ENCODE measurements at regions not wholly inside any gene's neighbourhood (a gene's known extent, or its start where the extent isn't known, plus 50 kb on each side); places are given as distances from the start of the nearest gene placed in this dataset.

GRCh38 chr6:18741741-18742140, 354.6 kb downstream of the RNF144B start:
- Histone ChIP-seq H3K4me1 (ENCODE audit: insufficient read depth, poor library complexity, severe bottlenecking) (no peaks in the 10 kb centered on the region), H3K36me3 (ENCODE audit: low read depth) (no peaks in the 10 kb centered on the region), H3K27ac (ENCODE audit: poor library complexity, severe bottlenecking) (no peak overlapping the region), H3K27me3 (ENCODE audit: insufficient read depth, poor library complexity, severe bottlenecking) (no peaks in the 10 kb centered on the region), H3K9me3 (ENCODE audit: severe bottlenecking) (no peaks in the 10 kb centered on the region), H3K4me3 (ENCODE audit: severe bottlenecking) (no peak overlapping the region)
- no peak for DNase-seq (ENCODE audit: low spot score)
- ATAC-seq (ENCODE audit: low read depth) = no peak
- no peak for TF ChIP-seq CTCF (IDR thresholded peaks at IDR 0.05; ENCODE audit: poor library complexity, severe bottlenecking)

- no peak for ATAC-seq (ENCODE audit: low read depth)
- no peak overlapping the region for H3K4me3 ChIP-seq (ENCODE audit: severe bottlenecking)
- no peaks in the 10 kb centered on the region for H3K36me3 ChIP-seq (ENCODE audit: low read depth)
- DNase-seq (ENCODE audit: low spot score) = no peak
- no peak for TF ChIP-seq CTCF (IDR thresholded peaks at IDR 0.05; ENCODE audit: poor library complexity, severe bottlenecking)
- H3K4me1 ChIP-seq (ENCODE audit: insufficient read depth, poor library complexity, severe bottlenecking) = no peaks in the 10 kb centered on the region
- H3K27me3 ChIP-seq (ENCODE audit: insufficient read depth, poor library complexity, severe bottlenecking) = no peaks in the 10 kb centered on the region
- H3K9me3 ChIP-seq (ENCODE audit: severe bottlenecking) = no peaks in the 10 kb centered on the region
- no peak overlapping the region for H3K27ac ChIP-seq (ENCODE audit: poor library complexity, severe bottlenecking)
These were observed 355.3 kb downstream of the RNF144B start for GRCh38 chr6:18742406-18742805.

GRCh38 chr6:18746727-18747126, 359.6 kb downstream of the RNF144B start:
- no peak for TF ChIP-seq CTCF (IDR thresholded peaks at IDR 0.05; ENCODE audit: poor library complexity, severe bottlenecking)
- H3K27ac ChIP-seq (ENCODE audit: poor library complexity, severe bottlenecking) = no peak overlapping the region
- H3K4me3 ChIP-seq (ENCODE audit: severe bottlenecking) = no peak overlapping the region
- H3K9me3 ChIP-seq (ENCODE audit: severe bottlenecking) = no peaks in the 10 kb centered on the region
- H3K36me3 ChIP-seq (ENCODE audit: low read depth) = no peaks in the 10 kb centered on the region
- H3K4me1 ChIP-seq (ENCODE audit: insufficient read depth, poor library complexity, severe bottlenecking) = no peaks in the 10 kb centered on the region
- DNase-seq (ENCODE audit: low spot score) (no peak), ATAC-seq (ENCODE audit: low read depth) (no peak)
- H3K27me3 ChIP-seq (ENCODE audit: insufficient read depth, poor library complexity, severe bottlenecking) = peaks cover 12% of the 10 kb centered on the region

GRCh38 chr6:18748314-18748713, 361.2 kb downstream of the RNF144B start:
- no peak for DNase-seq (ENCODE audit: low spot score)
- Histone ChIP-seq H3K4me1 (ENCODE audit: insufficient read depth, poor library complexity, severe bottlenecking) (no peaks in the 10 kb centered on the region), H3K27ac (ENCODE audit: poor library complexity, severe bottlenecking) (no peak overlapping the region), H3K4me3 (ENCODE audit: severe bottlenecking) (no peak overlapping the region), H3K9me3 (ENCODE audit: severe bottlenecking) (no peaks in the 10 kb centered on the region), H3K27me3 (ENCODE audit: insufficient read depth, poor library complexity, severe bottlenecking) (peaks cover 17% of the 10 kb centered on the region), H3K36me3 (ENCODE audit: low read depth) (no peaks in the 10 kb centered on the region)
- TF ChIP-seq CTCF (IDR thresholded peaks at IDR 0.05; ENCODE audit: poor library complexity, severe bottlenecking) = no peak
- no peak for ATAC-seq (ENCODE audit: low read depth)

- H3K27ac ChIP-seq (ENCODE audit: poor library complexity, severe bottlenecking) = no peak overlapping the region
- H3K9me3 ChIP-seq (ENCODE audit: severe bottlenecking) = no peaks in the 10 kb centered on the region
- no peaks in the 10 kb centered on the region for H3K4me1 ChIP-seq (ENCODE audit: insufficient read depth, poor library complexity, severe bottlenecking)
- ATAC-seq (ENCODE audit: low read depth) (no peak), DNase-seq (ENCODE audit: low spot score) (no peak)
- H3K36me3 ChIP-seq (ENCODE audit: low read depth) = no peaks in the 10 kb centered on the region
- TF ChIP-seq CTCF (IDR thresholded peaks at IDR 0.05; ENCODE audit: poor library complexity, severe bottlenecking) = no peak
- no peak overlapping the region for H3K4me3 ChIP-seq (ENCODE audit: severe bottlenecking)
- peaks cover 17% of the 10 kb centered on the region for H3K27me3 ChIP-seq (ENCODE audit: insufficient read depth, poor library complexity, severe bottlenecking)
These were observed 365.3 kb downstream of the RNF144B start for GRCh38 chr6:18752278-18753068.

All from RWPE2 (cell line).